8988T (cell line): ENCODE measurements at regions not wholly inside any gene's neighbourhood (a gene's known extent, or its start where the extent isn't known, plus 50 kb on each side); places are given as distances from the start of the nearest gene placed in this dataset.
"Not testable (repeated sequence)": the region's sequence is repeated elsewhere in the genome, so short reads cannot be mapped to it uniquely, and the experiment has no call there.

Experiments used
- DNase-seq: peaks from one replicate; pipeline ENCODE4 v3.0.0; 2011

DNA sequence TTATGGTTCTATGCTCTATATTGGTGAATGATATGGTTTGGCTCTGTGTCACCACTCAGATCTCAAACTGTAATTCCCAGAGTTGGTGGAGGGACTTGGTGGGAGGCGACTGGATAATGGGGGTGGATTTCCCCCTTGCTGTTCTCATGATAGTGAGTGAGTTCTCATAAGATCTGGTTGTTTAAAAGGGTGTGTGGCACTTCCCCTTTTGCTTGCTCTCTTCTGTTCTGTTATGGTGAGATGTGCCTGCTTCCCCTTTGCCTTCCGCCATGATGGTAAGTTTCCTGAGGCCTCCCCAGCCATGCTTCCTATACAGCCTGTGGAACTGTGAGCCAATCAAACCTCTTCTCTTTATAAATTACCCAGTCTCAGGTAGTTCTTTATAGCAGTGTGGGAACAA lies 446.6 kb upstream of the PDE3A start:
- DNase-seq = not testable (repeated sequence)

DNA sequence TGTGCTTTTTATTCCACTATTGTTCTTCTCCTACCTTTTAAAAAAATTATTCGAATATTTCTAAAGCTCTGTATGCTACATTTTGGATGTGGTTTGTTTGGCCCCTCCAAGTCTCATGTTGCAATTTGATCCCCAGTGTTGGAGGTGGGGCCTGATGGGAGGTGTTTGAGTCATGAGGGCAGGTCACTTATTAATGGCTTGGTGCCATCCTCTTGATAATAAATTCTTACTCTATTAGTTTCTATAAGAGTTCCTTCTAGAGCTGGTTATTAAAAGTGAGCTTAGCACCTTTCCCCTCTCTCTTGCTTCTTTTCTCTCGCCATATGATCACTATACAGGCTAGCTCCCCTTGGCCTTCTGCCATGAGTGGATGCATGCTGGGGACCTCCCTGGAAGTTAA lies 445.6 kb upstream of the PDE3A start:
- no peak for DNase-seq

DNA sequence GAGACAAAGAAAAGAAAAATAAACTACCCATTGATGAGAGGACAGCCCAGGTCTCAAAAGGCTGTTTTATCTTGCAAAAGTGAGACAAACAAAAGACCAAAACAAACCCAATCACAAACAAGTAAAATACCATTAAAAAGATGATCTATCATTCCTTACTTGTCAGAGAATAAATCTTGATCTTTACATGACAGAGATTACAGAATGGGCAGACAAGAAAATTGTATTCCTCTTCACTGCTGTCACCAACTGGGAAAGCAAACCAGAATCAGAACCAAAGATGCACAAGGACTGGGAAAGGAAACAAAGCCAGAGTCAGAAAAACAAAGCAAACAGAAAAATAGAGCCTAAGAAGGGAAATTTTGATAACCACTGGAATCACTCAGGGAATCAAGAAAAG lies 444.0 kb upstream of the PDE3A start:
- DNase-seq = no peak

DNA sequence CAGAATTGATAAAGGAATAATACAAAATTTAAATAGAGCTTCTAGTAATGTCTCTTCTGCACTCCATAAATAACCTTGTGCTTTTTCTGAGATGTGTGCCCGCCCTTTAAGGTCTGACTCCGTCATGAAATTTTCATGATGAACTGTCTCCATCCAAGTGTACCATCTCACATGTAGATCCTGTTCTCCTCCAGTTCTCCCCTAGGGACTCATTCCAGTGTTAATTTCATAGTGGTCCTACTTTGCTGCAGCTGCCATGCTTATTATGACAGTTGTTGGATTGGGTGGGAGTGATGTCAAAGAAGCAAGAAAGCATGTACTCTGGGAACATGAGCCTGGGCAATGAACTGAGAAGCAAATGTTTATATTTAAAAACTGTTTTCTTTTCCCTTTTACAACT lies 442.5 kb upstream of the PDE3A start:
- DNase-seq = no peak

DNA sequence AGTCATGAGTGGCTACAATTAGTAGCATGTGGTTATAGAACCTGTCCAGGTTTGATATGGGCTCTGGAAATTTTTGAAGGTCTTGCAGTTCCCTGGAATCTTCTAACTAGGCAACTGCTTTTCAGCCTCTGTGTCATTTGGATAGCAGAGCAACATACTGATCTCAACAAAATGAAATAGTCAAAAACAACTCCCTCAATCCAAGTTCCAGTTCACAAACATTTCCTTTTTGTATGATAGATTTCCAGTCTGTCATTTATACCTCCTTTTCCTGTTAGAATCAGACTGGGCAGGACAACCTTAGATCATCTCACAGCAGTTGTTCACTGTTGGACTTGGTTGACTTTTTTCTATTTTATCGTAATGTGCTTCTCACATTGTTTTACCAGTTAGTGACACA lies 442.1 kb upstream of the PDE3A start:
- no peak for DNase-seq

DNA sequence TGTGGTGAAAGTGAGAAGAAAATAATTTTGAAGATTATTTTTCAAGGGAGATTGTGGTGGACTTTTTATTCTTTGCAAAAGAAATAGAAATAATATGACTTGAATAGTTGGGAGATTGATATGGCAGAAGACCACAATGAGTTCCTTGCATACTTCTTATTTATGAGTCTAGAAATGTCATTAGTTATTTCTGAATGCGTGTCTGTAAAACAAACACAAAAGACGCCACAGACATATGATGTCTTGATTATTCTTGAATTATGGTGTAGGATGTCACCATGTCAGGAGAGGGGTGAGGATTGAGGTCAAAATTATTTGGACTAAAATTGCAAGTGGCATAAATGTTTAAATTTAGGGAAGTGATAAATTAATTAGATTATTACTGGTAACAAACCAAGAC lies 440.7 kb upstream of the PDE3A start:
- no peak for DNase-seq

DNA sequence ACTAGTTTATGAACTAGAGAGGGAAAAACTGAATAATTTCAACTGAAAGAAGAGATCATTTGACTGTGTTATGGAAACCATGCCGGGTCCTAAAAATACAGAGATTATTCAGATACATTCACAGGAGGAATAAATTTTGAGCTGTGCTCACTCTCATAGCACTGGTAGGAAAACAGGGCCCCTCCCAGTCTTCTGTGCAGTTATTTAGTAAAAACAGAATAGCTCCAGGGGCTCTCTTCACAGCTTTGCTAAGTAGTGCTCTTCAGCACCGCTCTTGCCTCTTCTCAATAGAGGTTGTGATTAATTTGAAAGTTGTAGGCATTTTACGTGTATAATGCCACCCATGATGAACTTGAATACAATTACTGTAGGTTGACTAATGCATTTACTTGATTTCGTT lies 435.9 kb upstream of the PDE3A start:
- DNase-seq = no peak

DNA sequence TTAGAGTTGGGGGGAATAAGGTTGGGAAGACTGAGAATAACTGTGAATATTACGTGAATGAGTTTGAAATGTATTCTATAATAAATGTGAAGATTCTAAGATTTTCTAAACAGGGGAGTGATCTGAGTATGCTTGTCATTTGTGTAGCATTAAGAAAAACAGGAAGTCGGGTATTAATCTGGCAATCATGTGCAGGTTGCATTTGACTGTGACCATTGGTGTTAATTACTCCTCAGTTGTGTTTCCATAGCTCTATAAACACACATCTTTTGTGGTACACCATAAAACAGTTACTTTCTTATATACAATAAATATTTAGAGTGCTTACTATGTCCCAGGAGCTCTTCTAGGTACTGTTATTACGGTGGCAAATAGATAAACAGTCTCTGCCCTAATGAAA lies 434.4 kb upstream of the PDE3A start:
- DNase-seq = no peak

DNA sequence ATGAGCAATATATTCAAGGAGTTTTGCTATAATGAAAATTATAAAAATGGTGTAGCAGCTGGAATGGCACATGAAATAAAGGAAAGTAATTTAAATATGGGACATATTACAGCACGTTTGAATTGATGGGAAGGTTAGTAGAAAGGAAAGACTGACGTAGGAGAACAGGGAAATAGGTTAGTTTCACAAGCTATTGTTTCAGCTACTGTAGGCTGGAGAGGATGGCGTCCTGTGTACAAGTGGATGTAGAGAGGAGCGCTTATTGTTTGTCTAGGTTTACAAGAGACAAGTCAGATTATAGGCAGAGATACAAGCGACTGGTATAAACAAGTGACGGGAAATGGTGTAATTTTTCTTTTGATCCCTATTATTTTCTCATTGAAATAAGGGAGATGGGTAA lies 431.2 kb upstream of the PDE3A start:
- DNase-seq = no peak

DNA sequence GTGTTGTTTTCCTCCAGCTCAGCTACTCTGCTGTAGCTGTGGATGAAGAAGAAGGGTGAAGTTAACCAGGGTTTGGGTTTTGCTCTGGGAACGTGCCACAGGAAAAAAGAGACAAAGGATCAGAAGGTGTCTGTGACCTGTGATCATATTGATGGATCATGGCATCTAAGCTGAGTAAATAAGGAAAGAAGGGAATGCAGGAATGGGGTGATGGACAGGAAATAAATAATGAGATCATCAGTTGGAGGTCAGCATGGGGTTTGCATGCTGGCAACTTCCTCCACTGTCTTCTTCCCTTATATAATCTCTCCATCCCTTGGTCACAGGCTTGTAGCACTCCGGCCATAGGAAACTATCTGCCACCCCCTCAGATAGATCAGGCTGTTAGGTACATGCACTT lies 430.3 kb upstream of the PDE3A start:
- no peak for DNase-seq

DNA sequence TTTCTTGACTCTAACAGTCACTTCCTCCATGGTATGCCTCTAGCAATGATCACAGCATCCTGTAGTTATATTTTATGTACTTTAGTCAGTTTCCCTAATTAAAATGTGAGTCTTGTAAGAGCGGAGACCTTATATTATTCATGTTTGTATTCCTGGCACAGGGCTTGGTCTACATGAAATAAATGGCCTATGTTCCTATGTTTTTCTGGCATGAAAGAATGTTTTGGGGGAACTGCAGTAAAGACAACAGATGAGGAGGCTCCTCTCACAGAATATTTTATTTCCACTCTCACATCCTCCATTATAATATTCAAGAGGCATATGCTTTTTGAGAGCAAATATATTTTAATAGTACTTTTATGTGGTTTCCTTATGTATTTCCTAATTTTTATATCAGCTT lies 429.8 kb upstream of the PDE3A start:
- DNase-seq = no peak

DNA sequence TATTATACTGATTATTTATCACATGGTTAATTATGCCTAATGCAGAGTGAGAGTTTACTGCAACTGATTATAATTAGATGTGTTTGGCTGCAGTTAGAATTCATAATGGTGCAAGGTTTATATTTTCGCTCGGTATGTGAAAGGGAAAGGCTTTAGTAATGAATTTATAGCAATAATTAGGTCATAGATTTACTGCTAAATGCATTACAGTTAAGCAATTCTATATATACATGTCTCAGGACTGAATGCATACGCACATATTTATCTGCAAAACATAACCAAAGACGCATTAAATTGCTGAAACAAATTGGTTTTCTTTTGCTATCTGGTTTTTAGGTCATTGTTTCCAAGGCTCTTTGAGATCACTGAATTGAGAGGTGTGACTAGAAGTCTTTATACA lies 428.1 kb upstream of the PDE3A start:
- no peak for DNase-seq

DNA sequence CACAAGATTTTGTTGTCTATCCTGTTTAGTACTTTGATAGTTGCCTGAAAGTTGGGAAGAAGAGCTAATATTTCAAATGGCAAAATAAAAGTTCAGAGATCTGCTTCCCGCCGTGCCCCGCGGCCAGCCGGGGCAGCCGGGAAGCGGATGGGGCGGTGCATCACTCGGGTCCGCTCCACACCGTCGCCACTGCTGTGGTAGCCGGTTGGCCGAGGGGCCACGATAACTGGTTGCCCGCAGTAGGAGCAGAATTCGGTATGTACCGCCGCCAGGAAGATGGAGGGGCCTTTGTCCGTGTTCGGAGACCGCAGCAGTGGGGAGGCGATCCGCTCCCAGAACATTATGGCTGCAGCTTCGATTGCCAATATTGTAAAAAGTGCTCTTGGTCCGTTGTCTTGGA lies 427.2 kb upstream of the PDE3A start:
- DNase-seq = no peak

DNA sequence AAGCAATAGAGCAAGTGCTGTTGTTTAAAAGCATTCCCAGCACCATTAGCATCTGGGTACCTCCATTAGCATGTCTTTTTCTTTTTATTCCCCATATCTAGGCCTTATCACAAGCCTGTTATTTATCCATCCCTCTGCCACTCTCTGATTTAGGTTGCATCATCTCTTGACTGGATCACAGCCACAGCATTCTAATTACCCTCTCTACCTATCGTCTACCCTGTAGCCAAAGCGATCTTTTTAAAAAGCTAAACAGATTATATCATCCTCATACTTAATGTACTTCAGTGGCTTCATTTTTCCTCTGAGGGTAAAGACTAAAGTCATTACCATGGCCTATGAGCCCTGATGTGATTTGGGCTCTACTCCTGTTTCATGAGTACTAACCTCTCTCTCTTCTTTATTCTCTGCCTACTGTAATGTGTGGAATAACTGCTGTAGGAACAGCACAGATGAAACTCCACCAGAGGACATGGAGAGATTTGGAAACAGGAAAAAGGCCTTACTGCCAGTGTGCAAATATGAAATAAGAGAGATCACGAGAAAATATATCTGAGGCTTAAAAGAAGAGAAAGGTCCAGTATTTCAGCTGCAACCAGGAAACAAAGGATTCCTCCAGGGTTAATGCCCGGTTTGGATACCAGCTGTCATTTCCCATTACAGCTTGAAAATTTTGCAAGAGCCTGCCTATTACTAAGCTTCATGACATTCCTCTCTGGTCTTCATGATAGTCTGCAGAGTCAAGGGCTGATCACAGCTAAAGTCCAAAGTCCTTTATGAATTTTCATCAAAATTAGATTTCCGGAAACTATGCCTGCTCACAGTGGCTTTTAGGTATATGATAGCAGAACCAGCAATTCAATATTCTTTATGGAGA lies 422.5 kb upstream of the PDE3A start:
- no peak for DNase-seq

DNA sequence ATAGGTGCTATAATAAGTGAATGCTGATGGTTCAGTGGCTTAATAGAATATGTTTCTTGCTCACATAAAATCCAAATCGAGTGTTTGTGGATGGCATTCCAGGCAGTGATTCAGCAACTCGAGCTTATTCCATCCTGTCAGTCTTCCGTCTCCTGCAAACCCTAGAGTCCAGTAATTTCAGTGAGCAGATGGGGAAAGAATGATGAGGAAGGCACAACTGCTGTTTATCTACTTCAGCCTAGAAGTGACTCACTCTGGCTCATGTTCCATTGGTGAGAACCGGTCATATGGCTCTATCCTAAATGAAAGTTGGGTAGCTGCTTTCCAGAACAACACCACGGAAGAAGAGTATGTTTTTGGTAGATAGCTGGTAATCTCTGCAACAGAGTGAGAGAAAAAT lies 421.8 kb upstream of the PDE3A start:
- DNase-seq = no peak

DNA sequence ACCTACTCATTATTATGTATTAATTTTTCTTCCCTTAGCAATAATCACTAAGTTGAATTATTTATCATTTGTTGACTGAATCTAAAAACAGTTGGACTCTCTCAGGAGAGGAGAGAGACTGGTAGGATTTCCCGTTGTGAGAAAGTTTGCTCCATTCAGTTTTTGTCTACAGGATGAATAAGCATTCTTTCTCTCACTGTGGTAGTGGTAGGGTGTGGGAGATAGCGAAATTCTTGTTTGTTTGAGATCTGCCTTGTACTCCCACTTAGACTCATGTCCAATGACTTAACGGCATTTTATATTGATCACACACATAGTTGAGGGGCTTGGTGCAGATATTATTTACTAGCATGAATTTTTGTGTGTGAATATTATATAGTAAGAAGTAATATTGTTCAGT lies 421.0 kb upstream of the PDE3A start:
- DNase-seq = no peak

DNA sequence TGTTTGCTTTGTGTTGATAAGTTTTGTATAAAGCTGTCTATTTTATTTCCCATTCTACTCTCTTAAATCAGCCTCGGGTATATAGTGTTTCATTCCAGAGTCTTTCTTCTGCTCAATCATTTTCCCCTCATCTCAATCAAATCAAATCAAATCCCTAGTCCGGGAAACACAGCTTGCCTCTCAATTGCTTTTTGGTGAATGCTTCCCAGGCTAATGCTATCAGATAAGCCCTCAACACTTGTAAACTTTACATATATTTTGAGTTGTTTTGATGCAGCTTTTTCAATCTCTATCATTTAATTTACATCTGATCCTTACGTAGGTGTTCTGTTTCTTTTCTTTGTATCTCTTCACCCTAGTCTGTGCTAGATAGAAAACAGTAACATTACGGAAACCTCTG lies 416.7 kb upstream of the PDE3A start:
- no peak for DNase-seq

DNA sequence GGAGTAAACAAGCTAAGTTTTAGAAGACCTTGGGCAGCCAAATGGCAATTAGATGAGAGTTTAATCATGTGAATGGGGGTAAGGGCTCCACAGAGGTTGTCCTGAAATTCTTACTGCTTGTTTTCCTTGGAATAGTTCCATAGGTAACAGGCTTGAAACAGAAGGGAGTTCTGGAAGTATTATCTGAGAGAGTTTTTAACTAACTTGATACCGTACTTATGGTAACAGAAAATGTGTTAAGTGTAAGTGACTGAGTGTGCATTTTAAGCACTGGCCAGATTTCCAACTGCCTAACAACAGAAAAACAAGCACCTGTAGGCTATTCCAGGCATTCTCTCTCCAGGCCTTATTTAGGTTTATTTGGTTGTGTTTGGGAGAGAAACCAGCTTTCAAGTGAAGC lies 414.6 kb upstream of the PDE3A start:
- no peak for DNase-seq

DNA sequence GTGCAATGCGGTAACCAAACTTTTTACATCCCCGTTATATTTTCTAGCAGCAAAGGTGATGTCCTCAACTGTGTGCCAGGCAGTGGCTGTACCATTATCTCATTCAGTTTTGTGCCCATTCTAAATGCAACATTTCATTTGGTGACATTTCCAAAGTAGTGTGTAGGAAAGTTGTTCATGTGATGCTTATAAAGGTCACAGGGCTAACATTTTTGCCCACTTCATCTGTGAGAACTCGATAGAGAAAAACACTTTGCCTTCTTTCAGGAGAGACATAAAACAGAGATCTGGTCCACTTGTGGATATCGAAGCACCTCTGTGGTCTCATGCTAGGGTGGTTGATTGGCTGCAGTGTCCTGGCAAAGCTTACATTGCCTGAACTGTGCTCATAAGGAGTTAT lies 414.2 kb upstream of the PDE3A start:
- no peak for DNase-seq

DNA sequence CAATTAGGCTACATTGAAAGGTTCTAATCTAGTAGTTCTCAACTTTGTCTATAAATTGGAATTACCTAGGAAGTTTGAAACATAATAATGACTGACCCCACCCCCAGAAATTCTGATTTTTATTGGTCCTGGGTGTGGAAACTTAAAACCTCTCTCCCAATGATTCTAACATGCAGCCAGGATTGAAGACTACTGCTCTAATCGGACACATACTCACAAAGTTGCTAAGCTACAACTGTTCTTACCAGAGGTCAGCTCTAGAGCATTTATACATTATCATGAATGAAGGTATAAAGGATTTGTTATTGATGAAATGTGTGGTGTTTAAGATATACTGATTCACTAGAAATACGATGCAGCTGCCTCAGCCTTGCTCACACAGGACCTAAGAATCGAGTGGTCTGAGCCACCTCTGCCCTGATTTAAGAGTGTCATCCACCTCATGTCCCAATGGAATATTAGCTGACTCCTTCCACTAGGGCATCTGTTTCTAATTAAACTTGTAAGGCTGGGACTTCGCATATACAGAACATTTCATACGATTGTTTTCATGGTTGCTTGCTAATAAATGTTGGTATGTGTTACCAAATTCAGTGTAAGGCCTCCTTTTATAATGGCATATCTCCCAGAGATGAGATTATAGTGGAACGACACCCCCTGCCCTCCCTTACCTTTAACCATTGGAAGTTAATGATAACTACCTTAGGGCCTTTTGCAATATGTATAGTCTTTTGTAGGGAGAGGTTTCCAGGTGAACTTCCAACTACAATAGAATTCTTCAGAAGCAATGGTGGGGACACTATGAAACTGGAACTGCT lies 410.8 kb upstream of the PDE3A start:
- DNase-seq = no peak

DNA sequence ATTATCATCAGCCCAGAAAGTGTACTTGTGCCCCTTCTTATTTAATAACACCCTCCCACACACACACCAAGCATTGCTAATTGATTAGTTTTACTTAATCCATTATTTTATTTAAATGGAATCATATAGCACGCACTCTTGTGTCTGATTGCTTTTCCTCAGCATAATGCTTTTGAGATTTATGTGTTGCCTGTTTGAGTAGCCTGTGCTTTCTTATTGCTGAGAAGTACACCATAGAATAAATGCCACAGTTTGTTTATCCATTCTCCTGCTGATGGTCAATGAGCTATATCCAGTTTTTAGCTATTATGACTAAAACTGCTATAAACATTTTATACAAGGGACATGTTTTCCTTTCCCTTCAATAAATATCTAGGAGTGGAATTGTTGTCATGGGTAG lies 409.9 kb upstream of the PDE3A start:
- DNase-seq = no peak

DNA sequence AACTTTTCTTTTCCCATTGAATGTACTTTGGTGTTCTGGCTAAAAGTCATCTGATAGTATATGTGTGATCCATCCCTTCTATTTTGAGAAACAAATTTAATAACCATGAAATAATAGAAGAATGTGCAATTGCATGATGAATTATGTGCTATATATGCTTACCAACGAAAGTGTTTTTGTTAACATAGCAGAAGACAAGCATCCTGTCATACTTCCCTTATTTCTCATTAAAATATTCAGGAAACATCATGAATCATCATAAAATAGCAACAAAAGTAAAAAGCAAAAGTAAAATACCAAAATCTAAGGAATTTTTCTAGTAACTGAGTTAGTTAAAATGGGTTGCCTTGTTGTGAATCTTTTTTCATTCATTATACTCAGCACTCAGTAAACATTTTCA lies 409.0 kb upstream of the PDE3A start:
- no peak for DNase-seq

DNA sequence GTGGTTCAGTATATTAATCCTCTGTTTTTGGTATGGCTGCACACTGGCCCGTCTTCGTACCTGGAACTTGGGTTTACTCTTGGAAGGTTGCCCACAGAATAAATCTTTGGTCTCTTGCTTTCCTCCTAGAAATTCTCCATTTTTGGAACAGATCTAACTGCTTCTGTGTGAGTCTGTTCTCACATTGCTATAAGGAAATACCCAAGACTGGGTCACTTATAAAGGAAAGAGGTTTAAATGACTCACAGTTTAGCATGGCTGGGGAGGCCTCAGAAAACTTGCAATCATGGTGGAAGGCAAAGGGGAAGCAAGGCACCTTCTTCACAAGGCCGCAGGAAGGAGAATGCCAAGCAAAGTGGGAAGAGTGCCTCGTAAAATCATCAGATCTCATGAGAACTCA lies 407.8 kb upstream of the PDE3A start:
- DNase-seq = no peak

DNA sequence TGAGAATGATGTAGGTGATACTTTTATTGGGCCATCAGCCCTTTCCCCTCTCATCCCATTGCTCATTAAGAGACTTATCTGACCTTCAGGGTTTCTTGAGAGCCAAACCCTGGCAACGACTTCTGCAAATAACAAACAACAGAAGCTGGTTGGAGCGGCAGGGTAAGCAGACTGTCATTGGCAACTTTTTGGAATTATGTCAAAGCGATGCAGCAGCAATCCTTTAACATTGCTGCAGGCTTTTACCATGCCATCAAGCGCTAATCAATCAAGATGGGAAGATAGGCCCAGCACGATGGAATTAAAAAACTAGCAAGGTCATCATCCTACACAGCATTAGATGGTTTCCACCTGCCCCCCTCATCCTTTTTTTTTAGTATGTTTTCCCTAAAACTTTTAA lies 406.1 kb upstream of the PDE3A start:
- DNase-seq = no peak

DNA sequence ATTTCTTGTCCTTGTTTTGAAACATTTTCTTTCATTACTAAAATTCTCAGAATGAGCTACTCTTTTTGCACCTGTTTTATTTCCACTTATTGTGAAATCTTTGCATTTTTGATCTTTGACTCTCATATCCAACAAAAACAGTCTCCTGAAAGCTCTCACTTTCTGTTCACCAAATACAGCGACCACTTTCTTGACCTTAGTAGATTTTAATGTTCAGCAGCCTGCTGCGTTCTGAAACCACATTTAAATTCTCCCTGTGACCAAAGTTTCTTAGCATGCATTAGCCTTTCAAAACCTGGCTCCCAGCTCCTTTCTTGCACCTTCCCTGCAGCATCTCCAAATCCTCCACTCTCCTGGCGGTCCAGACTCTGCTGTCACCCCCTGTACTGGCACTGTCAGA lies 404.4 kb upstream of the PDE3A start:
- DNase-seq = no peak
